Lower lobe of right lung (tissue), 2 donors: ENCODE measurements at regions not wholly inside any gene's neighbourhood (a gene's known extent, or its start where the extent isn't known, plus 50 kb on each side); places are given as distances from the start of the nearest gene placed in this dataset.

Experiments
- ATAC-seq, 2 donors: fragments of 200-7000 bp; cut with Tn5 transposase; one replicate each; pipeline ENCODE4 v1.9.1; 2020 to 2022; ENCODE audit warnings: mild to moderate bottlenecking in 2 of 2, moderate library complexity in 2 of 2
- DNase-seq: peaks from one replicate; pipeline ENCODE4 v3.0.0-alpha.2; 2020
- H3K27ac ChIP-seq: fragments of 200-600 bp; one replicate; pipeline ENCODE4 v1.8.0; 2022
- H3K27me3 ChIP-seq: fragments of 200-600 bp; one replicate; pipeline ENCODE4 v1.8.0; 2022; ENCODE audit warnings: low read depth
- H3K36me3 ChIP-seq: fragments of 200-600 bp; one replicate; pipeline ENCODE4 v1.8.0; 2022; ENCODE audit warnings: mild to moderate bottlenecking
- H3K4me1 ChIP-seq: fragments of 200-600 bp; one replicate; pipeline ENCODE4 v1.8.0; 2022
- H3K4me3 ChIP-seq: fragments of 200-600 bp; one replicate; pipeline ENCODE4 v1.8.0; 2022; ENCODE audit warnings: mild to moderate bottlenecking
- H3K9me3 ChIP-seq: fragments of 200-600 bp; one replicate; pipeline ENCODE4 v1.8.0; 2022
- intact Hi-C: fragments of 100-400 bp; cut with DNase I; formaldehyde crosslinking; loops from one replicate; pipeline ENCODE4 v1.11.0; 2022
- TF ChIP-seq, protein P1 (sequence below): fragments of 200-600 bp; IDR thresholded peaks from one replicate; pipeline ENCODE4 v1.8.0; 2022; ENCODE audit warnings: antibody characterized with exemption, mild to moderate bottlenecking
- donor health status: DM: no; HTN: yes; CAD: no; lungs with severe emphysema.

GRCh38 chr20:12464036-12464435 lies 544.7 kb upstream of the SPTLC3 start:
- DNase-seq (no peak), ATAC-seq (no peak)
- no peaks in the 10 kb centered on the region for H3K4me1 ChIP-seq
- H3K4me3 ChIP-seq = no peak overlapping the region
- H3K9me3 ChIP-seq = no peaks in the 10 kb centered on the region
- TF ChIP-seq, protein P1, sequence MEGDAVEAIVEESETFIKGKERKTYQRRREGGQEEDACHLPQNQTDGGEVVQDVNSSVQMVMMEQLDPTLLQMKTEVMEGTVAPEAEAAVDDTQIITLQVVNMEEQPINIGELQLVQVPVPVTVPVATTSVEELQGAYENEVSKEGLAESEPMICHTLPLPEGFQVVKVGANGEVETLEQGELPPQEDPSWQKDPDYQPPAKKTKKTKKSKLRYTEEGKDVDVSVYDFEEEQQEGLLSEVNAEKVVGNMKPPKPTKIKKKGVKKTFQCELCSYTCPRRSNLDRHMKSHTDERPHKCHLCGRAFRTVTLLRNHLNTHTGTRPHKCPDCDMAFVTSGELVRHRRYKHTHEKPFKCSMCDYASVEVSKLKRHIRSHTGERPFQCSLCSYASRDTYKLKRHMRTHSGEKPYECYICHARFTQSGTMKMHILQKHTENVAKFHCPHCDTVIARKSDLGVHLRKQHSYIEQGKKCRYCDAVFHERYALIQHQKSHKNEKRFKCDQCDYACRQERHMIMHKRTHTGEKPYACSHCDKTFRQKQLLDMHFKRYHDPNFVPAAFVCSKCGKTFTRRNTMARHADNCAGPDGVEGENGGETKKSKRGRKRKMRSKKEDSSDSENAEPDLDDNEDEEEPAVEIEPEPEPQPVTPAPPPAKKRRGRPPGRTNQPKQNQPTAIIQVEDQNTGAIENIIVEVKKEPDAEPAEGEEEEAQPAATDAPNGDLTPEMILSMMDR = no peak
- H3K36me3 ChIP-seq = no peaks in the 10 kb centered on the region
- H3K27ac ChIP-seq = no peak overlapping the region
- intact Hi-C loops = no loop called here
- no peaks in the 10 kb centered on the region for H3K27me3 ChIP-seq

- no peaks in the 10 kb centered on the region for H3K36me3 ChIP-seq
- no peaks in the 10 kb centered on the region for H3K4me1 ChIP-seq
- ATAC-seq (no peak), DNase-seq (no peak)
- no peak overlapping the region for H3K27ac ChIP-seq
- no peaks in the 10 kb centered on the region for H3K27me3 ChIP-seq
- TF ChIP-seq, protein P1 = no peak
- intact Hi-C loops = no loop called here
- no peaks in the 10 kb centered on the region for H3K9me3 ChIP-seq
- H3K4me3 ChIP-seq = no peak overlapping the region
Measured at GRCh38 chr20:12466915-12467314, 541.9 kb upstream of the SPTLC3 start.

- no peaks in the 10 kb centered on the region for H3K4me1 ChIP-seq
- H3K27me3 ChIP-seq = no peaks in the 10 kb centered on the region
- intact Hi-C loops = no loop called here
- DNase-seq (no peak), ATAC-seq (no peak)
- no peaks in the 10 kb centered on the region for H3K36me3 ChIP-seq
- no peak overlapping the region for H3K27ac ChIP-seq
- no peaks in the 10 kb centered on the region for H3K9me3 ChIP-seq
- TF ChIP-seq, protein P1 = no peak
- H3K4me3 ChIP-seq = no peak overlapping the region
Measured at GRCh38 chr20:12467758-12468157, 541.0 kb upstream of the SPTLC3 start.

- DNase-seq (no peak), ATAC-seq (no peak)
- Histone ChIP-seq H3K27me3 (no peaks in the 10 kb centered on the region), H3K4me3 (no peak overlapping the region), H3K36me3 (no peaks in the 10 kb centered on the region), H3K4me1 (no peaks in the 10 kb centered on the region), H3K27ac (no peak overlapping the region), H3K9me3 (no peaks in the 10 kb centered on the region)
- TF ChIP-seq, protein P1 = no peak
- intact Hi-C loops = no loop called here
Measured at GRCh38 chr20:12482661-12483060, 526.1 kb upstream of the SPTLC3 start.

- H3K27ac ChIP-seq = no peak overlapping the region
- no peaks in the 10 kb centered on the region for H3K36me3 ChIP-seq
- H3K4me1 ChIP-seq = no peaks in the 10 kb centered on the region
- no peak for DNase-seq
- intact Hi-C loops = no loop called here
- H3K27me3 ChIP-seq = no peaks in the 10 kb centered on the region
- TF ChIP-seq, protein P1 = no peak
- H3K9me3 ChIP-seq = no peaks in the 10 kb centered on the region
- ATAC-seq = no peak
- H3K4me3 ChIP-seq = no peak overlapping the region
Measured at GRCh38 chr20:12502443-12502842, 506.3 kb upstream of the SPTLC3 start.

DNA sequence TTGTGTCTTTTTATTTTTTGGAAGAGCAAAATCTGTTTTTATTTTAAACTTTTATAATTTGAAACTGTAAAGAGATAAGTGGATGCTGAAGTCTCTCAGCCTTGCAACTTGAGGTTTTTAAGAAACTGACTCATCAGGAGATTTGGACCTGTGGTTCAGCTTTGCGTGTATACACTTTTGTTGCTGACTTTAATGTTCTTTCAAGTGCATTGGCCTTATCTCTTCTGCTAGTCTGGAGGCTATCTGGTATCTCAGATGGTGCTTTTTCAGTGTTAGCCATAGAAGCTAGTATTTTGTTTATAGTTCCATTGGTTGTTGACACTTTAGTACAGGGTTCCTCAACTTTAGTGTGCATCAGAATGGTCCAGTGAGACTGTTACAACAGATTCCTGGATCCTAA lies 504.0 kb upstream of the SPTLC3 start:
- no peaks in the 10 kb centered on the region for H3K27me3 ChIP-seq
- no peaks in the 10 kb centered on the region for H3K4me1 ChIP-seq
- no peaks in the 10 kb centered on the region for H3K9me3 ChIP-seq
- DNase-seq (no peak), ATAC-seq (no peak)
- TF ChIP-seq, protein P1 = no peak
- no peak overlapping the region for H3K27ac ChIP-seq
- H3K36me3 ChIP-seq = no peaks in the 10 kb centered on the region
- H3K4me3 ChIP-seq = no peak overlapping the region
- intact Hi-C loops = no loop called here
